Panc1 (cell line): ENCODE measurements at regions not wholly inside any gene's neighbourhood (a gene's known extent, or its start where the extent isn't known, plus 50 kb on each side); places are given as distances from the start of the nearest gene placed in this dataset.

Experiments
- POLR2AphosphoS5 ChIP-seq: IDR thresholded peaks from 2 replicates; pipeline ENCODE4 v1.6.1; 2012; ENCODE audit warnings: mild to moderate bottlenecking, low read depth, low read length, moderate library complexity
- SIN3A ChIP-seq: IDR thresholded peaks from 2 replicates; pipeline ENCODE4 v1.6.1; 2012; ENCODE audit warnings: low read depth, mild to moderate bottlenecking, low read length, moderate library complexity, borderline replicate concordance; ENCODE audit not compliant: insufficient read depth
- TF ChIP-seq, protein P1 (sequence below): fragments of 450-650 bp; IDR thresholded peaks from 2 replicates; pipeline ENCODE4 v1.5.1; 2017; ENCODE audit warnings: mild to moderate bottlenecking

DNA sequence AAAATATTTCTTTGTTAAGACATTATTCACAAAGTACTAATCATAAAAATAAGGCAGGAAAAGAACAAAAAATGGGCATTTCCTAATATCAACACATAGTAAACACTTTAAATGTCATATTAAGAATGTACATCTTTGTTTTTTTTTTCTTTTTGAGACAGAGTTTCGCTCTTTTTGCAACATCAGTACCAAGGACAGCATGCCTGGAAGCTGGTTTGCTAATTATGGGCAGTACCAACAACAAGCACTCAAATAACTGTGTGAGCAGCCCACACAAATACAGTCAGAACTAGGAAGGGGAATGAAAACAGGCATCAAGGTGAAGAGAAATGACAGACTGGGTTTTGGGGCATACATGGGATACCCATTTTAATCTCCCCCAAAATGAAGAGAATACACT, 788.0 kb upstream of the SLITRK1 start:
- TF ChIP-seq POLR2AphosphoS5: no peak
- TF ChIP-seq, protein P1, sequence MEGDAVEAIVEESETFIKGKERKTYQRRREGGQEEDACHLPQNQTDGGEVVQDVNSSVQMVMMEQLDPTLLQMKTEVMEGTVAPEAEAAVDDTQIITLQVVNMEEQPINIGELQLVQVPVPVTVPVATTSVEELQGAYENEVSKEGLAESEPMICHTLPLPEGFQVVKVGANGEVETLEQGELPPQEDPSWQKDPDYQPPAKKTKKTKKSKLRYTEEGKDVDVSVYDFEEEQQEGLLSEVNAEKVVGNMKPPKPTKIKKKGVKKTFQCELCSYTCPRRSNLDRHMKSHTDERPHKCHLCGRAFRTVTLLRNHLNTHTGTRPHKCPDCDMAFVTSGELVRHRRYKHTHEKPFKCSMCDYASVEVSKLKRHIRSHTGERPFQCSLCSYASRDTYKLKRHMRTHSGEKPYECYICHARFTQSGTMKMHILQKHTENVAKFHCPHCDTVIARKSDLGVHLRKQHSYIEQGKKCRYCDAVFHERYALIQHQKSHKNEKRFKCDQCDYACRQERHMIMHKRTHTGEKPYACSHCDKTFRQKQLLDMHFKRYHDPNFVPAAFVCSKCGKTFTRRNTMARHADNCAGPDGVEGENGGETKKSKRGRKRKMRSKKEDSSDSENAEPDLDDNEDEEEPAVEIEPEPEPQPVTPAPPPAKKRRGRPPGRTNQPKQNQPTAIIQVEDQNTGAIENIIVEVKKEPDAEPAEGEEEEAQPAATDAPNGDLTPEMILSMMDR: no peak
- no peak for TF ChIP-seq SIN3A
